HG03354 (cell line): ENCODE measurements at regions not wholly inside any gene's neighbourhood (a gene's known extent, or its start where the extent isn't known, plus 50 kb on each side); places are given as distances from the start of the nearest gene placed in this dataset.

Experiments
- ATAC-seq: cut with Tn5 transposase; IDR thresholded peaks from one replicate; pipeline ENCODE4 v1.9.1; 2021; ENCODE audit warnings: mild to moderate bottlenecking; ENCODE audit not compliant: unreplicated experiment, poor library complexity, severe bottlenecking

GRCh38 chr5:2136728-2137333 is 254.1 kb upstream of the IRX4 start:
- ATAC-seq: no peak

DNA sequence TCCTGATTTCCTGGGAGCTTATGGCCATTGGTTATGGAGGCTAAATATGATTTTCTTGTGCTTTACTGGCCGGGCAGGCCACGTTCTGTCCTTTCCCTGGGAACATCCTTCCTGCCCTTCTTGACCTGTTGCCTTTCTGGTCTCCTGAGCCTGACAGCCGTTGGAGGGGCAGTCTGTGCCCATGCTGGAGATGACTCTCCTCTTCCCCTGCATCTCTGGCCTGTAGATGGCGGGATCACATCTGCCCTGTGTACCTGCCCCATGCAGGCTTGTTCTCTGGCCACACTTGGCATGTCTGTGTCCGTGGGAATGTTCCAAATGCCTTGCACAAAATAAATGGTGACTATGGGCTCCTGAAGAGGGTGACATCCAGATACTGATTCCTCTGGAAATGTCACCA is 253.1 kb upstream of the IRX4 start:
- ATAC-seq: no peak

DNA sequence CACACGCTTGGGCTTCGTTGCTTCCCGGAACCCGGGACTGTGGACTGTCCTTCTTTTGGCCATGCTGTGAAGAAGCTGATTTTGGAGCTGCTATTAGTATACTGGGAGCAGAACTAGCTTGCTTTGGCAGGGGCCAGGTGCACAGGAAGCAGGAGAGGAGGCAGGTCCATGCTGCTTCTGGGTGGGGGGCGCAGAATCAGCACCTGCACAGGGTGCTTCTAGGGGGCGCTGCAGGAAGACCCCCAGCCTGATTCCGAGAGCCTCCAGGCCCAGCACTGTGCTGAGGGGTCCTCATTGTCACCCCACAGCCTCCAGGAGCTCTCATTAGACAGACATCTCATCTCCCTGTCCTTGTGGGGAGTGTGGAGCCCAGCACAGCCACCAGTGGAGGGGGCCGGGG is 252.6 kb upstream of the IRX4 start:
- no peak for ATAC-seq

DNA sequence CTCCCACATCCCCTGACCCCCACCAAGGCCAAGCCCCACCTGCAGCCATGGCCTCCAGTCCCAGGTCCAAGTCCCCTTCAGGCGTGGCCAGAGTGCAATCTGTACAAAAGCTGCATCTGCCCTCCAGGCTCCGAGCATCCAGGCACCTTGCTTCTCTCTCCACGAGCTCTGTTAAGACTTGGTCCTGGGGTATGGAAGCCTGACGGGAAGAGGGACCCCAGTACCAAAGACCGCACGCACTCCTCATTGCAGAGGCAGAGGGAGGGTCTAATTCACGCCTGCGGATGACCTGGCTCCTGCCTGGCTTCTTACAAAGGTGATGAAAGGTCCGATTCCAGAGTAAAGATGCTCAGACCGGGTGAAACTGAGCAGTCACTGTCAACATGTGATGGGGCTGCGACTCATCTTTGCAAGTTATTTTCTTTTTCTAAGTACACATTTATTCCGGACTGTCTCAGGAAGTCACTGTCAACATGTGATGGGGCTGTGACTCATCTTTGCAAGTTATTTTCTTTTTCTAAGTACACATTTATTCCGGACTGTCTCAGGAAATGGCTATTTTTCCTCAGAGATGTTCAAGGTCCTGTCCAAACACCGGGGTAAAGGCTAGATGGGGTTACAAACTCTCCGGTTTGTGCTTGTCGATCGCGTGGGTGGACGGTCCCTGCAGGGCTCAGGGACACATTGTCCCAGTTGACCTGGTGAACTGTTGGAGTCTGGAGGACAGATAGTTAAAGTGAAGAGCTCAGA is 252.0 kb upstream of the IRX4 start:
- no peak for ATAC-seq

- ATAC-seq: no peak
Observed at GRCh38 chr5:2133936-2134335, 251.2 kb upstream of the IRX4 start.

DNA sequence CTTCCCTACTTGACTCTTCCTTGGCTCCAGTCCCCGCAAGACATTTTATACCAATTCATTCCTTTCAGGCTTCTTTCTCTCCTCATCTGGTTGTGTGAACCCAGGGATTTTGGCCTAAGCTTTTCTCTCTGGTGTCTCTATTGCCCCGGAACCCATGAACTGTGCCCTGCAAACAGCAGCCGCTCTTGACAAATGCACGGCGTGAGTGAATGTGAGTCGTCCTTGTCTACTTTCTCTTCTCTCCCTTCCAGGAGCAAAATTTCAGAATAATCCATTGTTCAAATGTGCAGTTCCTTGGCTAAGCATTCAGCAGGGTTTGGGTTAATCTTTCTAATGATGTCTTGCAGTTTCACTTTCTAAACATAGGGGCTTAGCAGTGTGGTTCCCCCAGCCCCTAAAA is 250.4 kb upstream of the IRX4 start:
- ATAC-seq: no peak

GRCh38 chr5:2132497-2132847 is 249.7 kb upstream of the IRX4 start:
- no peak for ATAC-seq

GRCh38 chr5:2131826-2132496 is 249.2 kb upstream of the IRX4 start:
- no peak for ATAC-seq

DNA sequence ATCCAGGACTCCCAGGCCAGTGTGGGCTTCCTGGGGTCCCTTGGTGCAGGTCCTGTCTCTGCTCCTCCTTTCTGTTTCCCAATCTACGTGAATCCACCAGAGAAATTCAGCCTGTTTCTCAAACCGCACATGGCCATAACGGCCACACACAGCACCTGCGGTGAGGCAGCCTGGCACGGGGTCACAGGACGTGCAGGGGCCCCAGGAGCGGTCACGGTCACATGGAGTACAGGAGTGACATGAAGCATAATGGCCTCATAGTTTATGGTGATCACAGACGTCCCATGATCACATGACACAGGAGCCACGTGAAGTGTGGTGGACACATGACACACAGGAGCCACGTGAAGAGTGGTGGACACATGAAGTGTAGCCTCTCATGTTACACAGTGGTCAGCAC is 248.5 kb upstream of the IRX4 start:
- no peak for ATAC-seq

- no peak for ATAC-seq
Observed at GRCh38 chr5:2130361-2130760, 247.6 kb upstream of the IRX4 start.

GRCh38 chr5:2129568-2130272 is 247.0 kb upstream of the IRX4 start:
- no peak for ATAC-seq

DNA sequence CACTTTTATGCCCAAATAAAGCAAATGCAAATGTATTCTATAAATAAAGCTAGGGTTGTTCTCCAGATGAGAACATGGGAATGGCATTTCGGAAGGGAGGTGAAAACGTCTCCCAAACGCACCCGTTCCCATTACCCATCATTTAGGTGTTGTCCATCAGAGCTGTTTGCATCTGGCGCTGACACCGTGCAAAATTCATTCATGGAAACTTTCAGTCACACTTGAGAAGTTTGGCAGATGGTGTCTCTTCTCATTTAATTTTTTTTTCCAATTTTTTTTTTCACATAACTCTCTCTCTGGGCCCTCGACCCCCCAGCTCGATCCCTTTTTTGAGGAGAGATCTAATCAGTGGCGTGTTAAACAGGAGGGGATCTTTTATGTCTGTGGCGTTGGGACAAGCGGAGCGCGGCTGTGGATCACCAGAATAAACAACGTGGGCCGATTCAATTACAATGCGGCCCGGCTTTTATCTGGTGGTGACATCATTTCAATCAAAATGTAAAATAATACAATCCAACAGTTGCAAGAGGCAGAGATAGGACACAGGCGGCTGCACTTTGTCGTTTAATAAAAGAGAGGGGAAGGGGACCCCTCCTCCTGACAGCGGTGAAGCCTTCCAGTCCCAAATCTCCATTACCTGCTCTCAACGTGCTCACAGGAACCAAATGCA is 246.1 kb upstream of the IRX4 start:
- no peak for ATAC-seq

- ATAC-seq: no peak
Observed at GRCh38 chr5:2126512-2126911, 243.8 kb upstream of the IRX4 start.

- ATAC-seq: no peak
Observed at GRCh38 chr5:2125901-2126265, 243.2 kb upstream of the IRX4 start.

DNA sequence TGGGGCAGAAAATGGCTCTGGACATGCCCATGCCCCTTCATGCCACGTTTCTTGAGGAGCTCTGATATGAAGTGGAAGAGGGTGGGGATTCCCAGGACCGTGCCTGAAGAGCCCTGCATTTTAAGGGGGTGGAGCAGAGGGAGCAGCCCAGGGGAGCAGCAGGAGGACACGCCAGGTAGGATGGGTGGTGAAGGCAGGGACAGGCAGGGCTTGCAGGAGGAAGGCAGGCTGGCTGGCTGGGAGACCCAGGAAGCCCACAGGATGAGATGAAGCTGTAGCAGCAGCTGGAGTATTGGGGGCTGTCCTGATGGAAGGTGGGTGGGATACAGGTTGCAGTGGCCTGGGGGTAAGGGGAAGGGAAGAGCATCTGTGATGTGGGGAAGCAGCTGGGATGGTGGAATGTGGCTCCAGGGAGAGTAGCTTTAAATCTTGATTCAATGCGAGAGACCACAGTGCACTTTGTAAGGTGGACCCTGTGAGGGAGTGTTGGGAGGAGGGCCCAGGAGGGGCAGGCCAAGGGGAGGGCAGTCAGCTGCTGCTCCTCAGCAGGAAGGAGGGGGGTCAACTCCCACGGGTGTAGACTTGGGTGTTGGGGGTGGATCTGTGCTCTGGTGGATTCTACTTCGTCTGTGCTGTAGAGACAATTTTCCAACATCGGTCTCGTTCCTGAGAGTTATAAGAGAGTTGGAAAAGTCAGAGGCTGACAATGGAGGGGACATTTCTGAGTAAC is 242.6 kb upstream of the IRX4 start:
- ATAC-seq: no peak

GRCh38 chr5:2124434-2125170 is 241.9 kb upstream of the IRX4 start:
- ATAC-seq: no peak

GRCh38 chr5:2123874-2124273 is 241.1 kb upstream of the IRX4 start:
- ATAC-seq: no peak

DNA sequence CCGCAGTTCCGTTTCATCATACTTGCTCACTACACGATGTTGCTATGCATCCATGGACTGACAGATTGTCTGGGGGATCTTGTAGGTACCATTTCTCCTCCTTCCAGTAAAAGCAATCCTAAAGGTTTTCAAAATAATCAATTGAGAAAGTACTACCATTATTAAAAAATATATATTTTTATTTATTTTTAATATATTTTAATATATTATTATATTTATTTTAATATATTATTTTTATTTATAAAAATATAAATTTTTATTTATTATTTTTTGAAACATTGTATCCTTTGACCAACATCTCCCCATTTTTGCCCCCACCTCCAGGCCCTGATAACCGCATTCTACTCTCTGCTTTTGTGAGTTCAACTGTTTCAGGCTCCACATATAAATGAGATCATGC is 237.6 kb upstream of the IRX4 start:
- ATAC-seq: no peak

- ATAC-seq: no peak
Observed at GRCh38 chr5:2119573-2119972, 236.8 kb upstream of the IRX4 start.
